GM23338 (cell line): ENCODE measurements at regions not wholly inside any gene's neighbourhood (a gene's known extent, or its start where the extent isn't known, plus 50 kb on each side); places are given as distances from the start of the nearest gene placed in this dataset.

Experiments used
- ATAC-seq: fragments of 200-7000 bp; cut with Tn5 transposase; 3 replicates; pipeline ENCODE4 v1.9.1; 2020
- DNase-seq: peaks from one replicate; pipeline ENCODE4 v3.0.0-alpha.2; 2015; ENCODE audit warnings: low spot score
- H2AFZ ChIP-seq: fragments of 200-600 bp; sonication (generic); 2 replicates; pipeline ENCODE4 v1.8.0; 2016; ENCODE audit warnings: antibody characterized with exemption, mild to moderate bottlenecking, moderate library complexity
- H3F3A ChIP-seq: fragments of 200-600 bp; sonication (generic); replicated peaks from 2 replicates; pipeline ENCODE4 v1.8.0; 2017; ENCODE audit warnings: antibody characterized with exemption, mixed run types, low read depth
- H3K27ac ChIP-seq: fragments of 200-600 bp; sonication (generic); 2 replicates; pipeline ENCODE4 v1.6.1; 2016; ENCODE audit warnings: low read depth
- H3K27me3 ChIP-seq: fragments of 200-600 bp; sonication (generic); 2 replicates; pipeline ENCODE4 v1.8.0; 2016; ENCODE audit warnings: mild to moderate bottlenecking, mixed run types, moderate library complexity; ENCODE audit not compliant: insufficient read depth
- H3K36me3 ChIP-seq: fragments of 200-600 bp; sonication (generic); 2 replicates; pipeline ENCODE4 v1.8.0; 2016; ENCODE audit warnings: mild to moderate bottlenecking; ENCODE audit not compliant: insufficient read depth
- H3K4me1 ChIP-seq: fragments of 200-600 bp; sonication (generic); 2 replicates; pipeline ENCODE4 v1.8.0; 2016; ENCODE audit warnings: mild to moderate bottlenecking, moderate library complexity; ENCODE audit not compliant: insufficient read depth
- H3K4me2 ChIP-seq: fragments of 200-600 bp; sonication (generic); 2 replicates; pipeline ENCODE4 v1.7.1; 2017; ENCODE audit warnings: mixed run types
- H3K4me3 ChIP-seq: fragments of 200-600 bp; sonication (generic); 2 replicates; pipeline ENCODE4 v1.6.1; 2016; ENCODE audit warnings: mixed run types
- H3K79me2 ChIP-seq: fragments of 200-600 bp; sonication (generic); replicated peaks from 2 replicates; pipeline ENCODE4 v1.8.0; 2017; ENCODE audit warnings: mild to moderate bottlenecking; ENCODE audit not compliant: insufficient read depth
- H3K9me2 ChIP-seq: fragments of 200-600 bp; sonication (generic); 2 replicates; pipeline ENCODE4 v1.8.0; 2017; ENCODE audit not compliant: insufficient read depth
- H4K20me1 ChIP-seq: fragments of 200-600 bp; sonication (generic); replicated peaks from 2 replicates; pipeline ENCODE4 v1.8.0; 2017; ENCODE audit warnings: mild to moderate bottlenecking; ENCODE audit not compliant: insufficient read depth
- H3K27ac Mint-ChIP-seq: 2 replicates; pipeline ENCODE4 v1.8.0; 2020; ENCODE audit warnings: inconsistent platforms, mild to moderate bottlenecking, moderate library complexity, mixed read lengths
- H3K27me3 Mint-ChIP-seq: 3 replicates; pipeline ENCODE4 v1.8.0; 2022; ENCODE audit warnings: low read depth, mild to moderate bottlenecking, moderate library complexity, mixed read lengths, inconsistent platforms; ENCODE audit not compliant: insufficient read depth, poor library complexity
- H3K36me3 Mint-ChIP-seq: 3 replicates; pipeline ENCODE4 v1.8.0; 2021; ENCODE audit warnings: low read depth, mild to moderate bottlenecking, inconsistent platforms, moderate library complexity, mixed read lengths
- H3K4me1 Mint-ChIP-seq: 3 replicates; pipeline ENCODE4 v1.8.0; 2020; ENCODE audit warnings: mild to moderate bottlenecking, inconsistent platforms, mixed read lengths
- H3K4me3 Mint-ChIP-seq: 3 replicates; pipeline ENCODE4 v1.8.0; 2021; ENCODE audit warnings: moderate library complexity, mild to moderate bottlenecking, inconsistent platforms, mixed read lengths
- H3K9me3 Mint-ChIP-seq: 3 replicates; pipeline ENCODE4 v1.8.0; 2020; ENCODE audit warnings: moderate library complexity, mild to moderate bottlenecking, inconsistent platforms, mixed read lengths
- CREB1 ChIP-seq: fragments of 250-450 bp; sonication (Bioruptor Pico); IDR thresholded peaks from 2 replicates; pipeline ENCODE4 v1.5.0; 2020; ENCODE audit warnings: low read depth, mild to moderate bottlenecking, moderate library complexity
- EZH2 ChIP-seq: fragments of 200-600 bp; sonication (generic); IDR thresholded peaks from one replicate; pipeline ENCODE4 v1.8.0; 2017; ENCODE audit warnings: antibody characterized with exemption, mild to moderate bottlenecking, low read depth; ENCODE audit not compliant: unreplicated experiment
- EZH2phosphoT487 ChIP-seq: fragments of 200-600 bp; sonication (generic); IDR thresholded peaks from one replicate; pipeline ENCODE4 v1.8.1; 2018; ENCODE audit warnings: antibody characterized with exemption; ENCODE audit not compliant: unreplicated experiment
- POLR2AphosphoS5 ChIP-seq: IDR thresholded peaks from 2 replicates; pipeline ENCODE4 v1.6.1; 2016; ENCODE audit warnings: antibody characterized with exemption, low read depth
- ZNF331 ChIP-seq: fragments of 250-450 bp; sonication (Bioruptor Pico); IDR thresholded peaks from 2 replicates; pipeline ENCODE4 v1.5.0; 2020; ENCODE audit warnings: low read depth, mild to moderate bottlenecking, moderate library complexity
- TF ChIP-seq, protein P1 (sequence below): IDR thresholded peaks from one replicate; pipeline ENCODE4 v1.6.1; 2018; ENCODE audit warnings: antibody characterized with exemption; ENCODE audit not compliant: unreplicated experiment
- TF ChIP-seq, protein P2 (sequence below): fragments of 250-450 bp; sonication (Bioruptor Pico); IDR thresholded peaks from 2 replicates; pipeline ENCODE4 v1.5.0; 2020; ENCODE audit warnings: mild to moderate bottlenecking, moderate library complexity
- TF ChIP-seq, protein P3 (sequence below): IDR thresholded peaks from 2 replicates; pipeline ENCODE4 v1.6.1; 2016; ENCODE audit warnings: antibody characterized with exemption

DNA sequence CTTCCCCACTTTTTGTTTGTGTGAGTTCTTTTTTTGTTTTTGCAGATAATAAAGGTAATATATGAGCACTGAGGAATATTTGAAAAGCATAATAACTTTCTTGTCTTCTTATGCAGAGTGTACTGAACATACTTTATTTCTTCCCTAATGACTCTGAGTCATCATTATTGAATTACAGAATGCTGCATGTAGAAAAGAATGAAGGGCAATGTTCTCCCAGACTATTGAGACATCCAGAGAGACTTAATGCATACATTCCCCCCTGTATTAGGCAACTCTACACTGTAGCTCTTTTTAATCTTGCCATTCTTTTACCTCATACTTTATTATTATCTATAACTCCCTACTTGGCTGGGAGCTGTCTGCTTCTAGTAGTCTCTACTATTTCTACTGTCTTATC is 240.5 kb upstream of the ANKRD50 start:
- no peak overlapping the region for H3K4me2 ChIP-seq
- H3K36me3 ChIP-seq: no peaks in the 10 kb centered on the region; the same call in 1 of the 2 replicates
- Mint-ChIP-seq H3K27me3 (no peaks in the 10 kb centered on the region), H3K36me3 (peaks cover 8% of the 10 kb centered on the region; the same call in 1 of the 3 replicates), H3K4me3 (no peak overlapping the region), H3K4me1 (peaks cover 11% of the 10 kb centered on the region; the same call in 2 of the 3 replicates), H3K9me3 (peaks cover 10% of the 10 kb centered on the region; the same call in 2 of the 3 replicates), H3K27ac (no peak overlapping the region)
- TF ChIP-seq EZH2: no peak
- TF ChIP-seq, protein P1, sequence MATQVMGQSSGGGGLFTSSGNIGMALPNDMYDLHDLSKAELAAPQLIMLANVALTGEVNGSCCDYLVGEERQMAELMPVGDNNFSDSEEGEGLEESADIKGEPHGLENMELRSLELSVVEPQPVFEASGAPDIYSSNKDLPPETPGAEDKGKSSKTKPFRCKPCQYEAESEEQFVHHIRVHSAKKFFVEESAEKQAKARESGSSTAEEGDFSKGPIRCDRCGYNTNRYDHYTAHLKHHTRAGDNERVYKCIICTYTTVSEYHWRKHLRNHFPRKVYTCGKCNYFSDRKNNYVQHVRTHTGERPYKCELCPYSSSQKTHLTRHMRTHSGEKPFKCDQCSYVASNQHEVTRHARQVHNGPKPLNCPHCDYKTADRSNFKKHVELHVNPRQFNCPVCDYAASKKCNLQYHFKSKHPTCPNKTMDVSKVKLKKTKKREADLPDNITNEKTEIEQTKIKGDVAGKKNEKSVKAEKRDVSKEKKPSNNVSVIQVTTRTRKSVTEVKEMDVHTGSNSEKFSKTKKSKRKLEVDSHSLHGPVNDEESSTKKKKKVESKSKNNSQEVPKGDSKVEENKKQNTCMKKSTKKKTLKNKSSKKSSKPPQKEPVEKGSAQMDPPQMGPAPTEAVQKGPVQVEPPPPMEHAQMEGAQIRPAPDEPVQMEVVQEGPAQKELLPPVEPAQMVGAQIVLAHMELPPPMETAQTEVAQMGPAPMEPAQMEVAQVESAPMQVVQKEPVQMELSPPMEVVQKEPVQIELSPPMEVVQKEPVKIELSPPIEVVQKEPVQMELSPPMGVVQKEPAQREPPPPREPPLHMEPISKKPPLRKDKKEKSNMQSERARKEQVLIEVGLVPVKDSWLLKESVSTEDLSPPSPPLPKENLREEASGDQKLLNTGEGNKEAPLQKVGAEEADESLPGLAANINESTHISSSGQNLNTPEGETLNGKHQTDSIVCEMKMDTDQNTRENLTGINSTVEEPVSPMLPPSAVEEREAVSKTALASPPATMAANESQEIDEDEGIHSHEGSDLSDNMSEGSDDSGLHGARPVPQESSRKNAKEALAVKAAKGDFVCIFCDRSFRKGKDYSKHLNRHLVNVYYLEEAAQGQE: no peak
- TF ChIP-seq, protein P2, sequence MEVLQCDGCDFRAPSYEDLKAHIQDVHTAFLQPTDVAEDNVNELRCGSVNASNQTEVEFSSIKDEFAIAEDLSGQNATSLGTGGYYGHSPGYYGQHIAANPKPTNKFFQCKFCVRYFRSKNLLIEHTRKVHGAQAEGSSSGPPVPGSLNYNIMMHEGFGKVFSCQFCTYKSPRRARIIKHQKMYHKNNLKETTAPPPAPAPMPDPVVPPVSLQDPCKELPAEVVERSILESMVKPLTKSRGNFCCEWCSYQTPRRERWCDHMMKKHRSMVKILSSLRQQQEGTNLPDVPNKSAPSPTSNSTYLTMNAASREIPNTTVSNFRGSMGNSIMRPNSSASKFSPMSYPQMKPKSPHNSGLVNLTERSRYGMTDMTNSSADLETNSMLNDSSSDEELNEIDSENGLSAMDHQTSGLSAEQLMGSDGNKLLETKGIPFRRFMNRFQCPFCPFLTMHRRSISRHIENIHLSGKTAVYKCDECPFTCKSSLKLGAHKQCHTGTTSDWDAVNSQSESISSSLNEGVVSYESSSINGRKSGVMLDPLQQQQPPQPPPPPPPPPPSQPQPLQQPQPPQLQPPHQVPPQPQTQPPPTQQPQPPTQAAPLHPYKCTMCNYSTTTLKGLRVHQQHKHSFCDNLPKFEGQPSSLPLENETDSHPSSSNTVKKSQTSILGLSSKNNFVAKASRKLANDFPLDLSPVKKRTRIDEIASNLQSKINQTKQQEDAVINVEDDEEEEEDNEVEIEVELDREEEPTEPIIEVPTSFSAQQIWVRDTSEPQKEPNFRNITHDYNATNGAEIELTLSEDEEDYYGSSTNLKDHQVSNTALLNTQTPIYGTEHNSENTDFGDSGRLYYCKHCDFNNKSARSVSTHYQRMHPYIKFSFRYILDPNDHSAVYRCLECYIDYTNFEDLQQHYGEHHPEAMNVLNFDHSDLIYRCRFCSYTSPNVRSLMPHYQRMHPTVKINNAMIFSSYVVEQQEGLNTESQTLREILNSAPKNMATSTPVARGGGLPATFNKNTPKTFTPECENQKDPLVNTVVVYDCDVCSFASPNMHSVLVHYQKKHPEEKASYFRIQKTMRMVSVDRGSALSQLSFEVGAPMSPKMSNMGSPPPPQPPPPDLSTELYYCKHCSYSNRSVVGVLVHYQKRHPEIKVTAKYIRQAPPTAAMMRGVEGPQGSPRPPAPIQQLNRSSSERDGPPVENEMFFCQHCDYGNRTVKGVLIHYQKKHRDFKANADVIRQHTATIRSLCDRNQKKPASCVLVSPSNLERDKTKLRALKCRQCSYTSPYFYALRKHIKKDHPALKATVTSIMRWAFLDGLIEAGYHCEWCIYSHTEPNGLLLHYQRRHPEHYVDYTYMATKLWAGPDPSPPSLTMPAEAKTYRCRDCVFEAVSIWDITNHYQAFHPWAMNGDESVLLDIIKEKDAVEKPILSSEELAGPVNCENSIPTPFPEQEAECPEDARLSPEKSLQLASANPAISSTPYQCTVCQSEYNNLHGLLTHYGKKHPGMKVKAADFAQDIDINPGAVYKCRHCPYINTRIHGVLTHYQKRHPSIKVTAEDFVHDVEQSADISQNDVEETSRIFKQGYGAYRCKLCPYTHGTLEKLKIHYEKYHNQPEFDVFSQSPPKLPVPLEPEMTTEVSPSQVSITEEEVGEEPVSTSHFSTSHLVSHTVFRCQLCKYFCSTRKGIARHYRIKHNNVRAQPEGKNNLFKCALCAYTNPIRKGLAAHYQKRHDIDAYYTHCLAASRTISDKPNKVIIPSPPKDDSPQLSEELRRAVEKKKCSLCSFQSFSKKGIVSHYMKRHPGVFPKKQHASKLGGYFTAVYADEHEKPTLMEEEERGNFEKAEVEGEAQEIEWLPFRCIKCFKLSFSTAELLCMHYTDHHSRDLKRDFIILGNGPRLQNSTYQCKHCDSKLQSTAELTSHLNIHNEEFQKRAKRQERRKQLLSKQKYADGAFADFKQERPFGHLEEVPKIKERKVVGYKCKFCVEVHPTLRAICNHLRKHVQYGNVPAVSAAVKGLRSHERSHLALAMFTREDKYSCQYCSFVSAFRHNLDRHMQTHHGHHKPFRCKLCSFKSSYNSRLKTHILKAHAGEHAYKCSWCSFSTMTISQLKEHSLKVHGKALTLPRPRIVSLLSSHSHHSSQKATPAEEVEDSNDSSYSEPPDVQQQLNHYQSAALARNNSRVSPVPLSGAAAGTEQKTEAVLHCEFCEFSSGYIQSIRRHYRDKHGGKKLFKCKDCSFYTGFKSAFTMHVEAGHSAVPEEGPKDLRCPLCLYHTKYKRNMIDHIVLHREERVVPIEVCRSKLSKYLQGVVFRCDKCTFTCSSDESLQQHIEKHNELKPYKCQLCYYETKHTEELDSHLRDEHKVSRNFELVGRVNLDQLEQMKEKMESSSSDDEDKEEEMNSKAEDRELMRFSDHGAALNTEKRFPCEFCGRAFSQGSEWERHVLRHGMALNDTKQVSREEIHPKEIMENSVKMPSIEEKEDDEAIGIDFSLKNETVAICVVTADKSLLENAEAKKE (CRISPR knock-in tag): no peak
- no peak for TF ChIP-seq EZH2phosphoT487
- TF ChIP-seq POLR2AphosphoS5: no peak
- no peak for TF ChIP-seq ZNF331 (CRISPR knock-in tag)
- TF ChIP-seq, protein P3, sequence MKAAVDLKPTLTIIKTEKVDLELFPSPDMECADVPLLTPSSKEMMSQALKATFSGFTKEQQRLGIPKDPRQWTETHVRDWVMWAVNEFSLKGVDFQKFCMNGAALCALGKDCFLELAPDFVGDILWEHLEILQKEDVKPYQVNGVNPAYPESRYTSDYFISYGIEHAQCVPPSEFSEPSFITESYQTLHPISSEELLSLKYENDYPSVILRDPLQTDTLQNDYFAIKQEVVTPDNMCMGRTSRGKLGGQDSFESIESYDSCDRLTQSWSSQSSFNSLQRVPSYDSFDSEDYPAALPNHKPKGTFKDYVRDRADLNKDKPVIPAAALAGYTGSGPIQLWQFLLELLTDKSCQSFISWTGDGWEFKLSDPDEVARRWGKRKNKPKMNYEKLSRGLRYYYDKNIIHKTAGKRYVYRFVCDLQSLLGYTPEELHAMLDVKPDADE: no peak
- TF ChIP-seq CREB1 (CRISPR knock-in tag): no peak
- no peak overlapping the region for H3K4me3 ChIP-seq
- no peaks in the 10 kb centered on the region for H3K27me3 ChIP-seq
- no peak overlapping the region for H3K27ac ChIP-seq
- H4K20me1 ChIP-seq: no peaks in the 10 kb centered on the region
- no peak overlapping the region for H2AFZ ChIP-seq
- no peaks in the 10 kb centered on the region for H3K9me2 ChIP-seq
- no peaks in the 10 kb centered on the region for H3F3A ChIP-seq
- DNase-seq: no peak
- H3K79me2 ChIP-seq: no peaks in the 10 kb centered on the region
- peaks cover 10% of the 10 kb centered on the region for H3K4me1 ChIP-seq
- ATAC-seq: no peak
